ENCODE measurements at regions not wholly inside any gene's neighbourhood (a gene's known extent, or its start where the extent isn't known, plus 50 kb on each side); places are given as distances from the start of the nearest gene placed in this dataset.

- H3K9me3 Mint-ChIP-seq, result peaks cover 19% of the 10 kb centered on the region
- TF ChIP-seq CTCF (IDR thresholded peaks at IDR 0.05), result no peak
- no peaks in the 10 kb centered on the region for H3K4me1 Mint-ChIP-seq (ENCODE audit: low read depth)
- no peaks in the 10 kb centered on the region for H3K36me3 Mint-ChIP-seq (ENCODE audit: low read depth)
- H3K27ac Mint-ChIP-seq, result no peak overlapping the region
- H3K27me3 Mint-ChIP-seq (ENCODE audit: insufficient read depth), result no peaks in the 10 kb centered on the region
- DNase-seq, result no peak
- no peak overlapping the region for H3K4me3 Mint-ChIP-seq
Measured at GRCh38 chr6:19988555-19988954, 151.4 kb downstream of the ID4 start.

GRCh38 chr6:19991176-19991575 lies 154.0 kb downstream of the ID4 start:
- TF ChIP-seq CTCF (IDR thresholded peaks at IDR 0.05), result no peak
- Mint-ChIP-seq H3K27me3 (ENCODE audit: insufficient read depth) (no peaks in the 10 kb centered on the region), H3K27ac (no peak overlapping the region), H3K36me3 (ENCODE audit: low read depth) (no peaks in the 10 kb centered on the region), H3K4me1 (ENCODE audit: low read depth) (no peaks in the 10 kb centered on the region), H3K4me3 (no peak overlapping the region), H3K9me3 (peaks cover 19% of the 10 kb centered on the region)
- DNase-seq, result no peak

- Mint-ChIP-seq H3K27me3 (ENCODE audit: insufficient read depth) (no peaks in the 10 kb centered on the region; the same call in none of the 2 replicates), H3K9me3 (peaks cover 23% of the 10 kb centered on the region), H3K4me3 (no peak overlapping the region), H3K4me1 (ENCODE audit: low read depth) (no peaks in the 10 kb centered on the region), H3K27ac (no peak overlapping the region), H3K36me3 (ENCODE audit: low read depth) (no peaks in the 10 kb centered on the region)
- no peak for DNase-seq
- no peak for TF ChIP-seq CTCF (IDR thresholded peaks at IDR 0.05)
Measured at GRCh38 chr6:19994909-19995308, 157.7 kb downstream of the ID4 start.

- no peak for DNase-seq
- Mint-ChIP-seq H3K9me3 (peaks cover 25% of the 10 kb centered on the region), H3K4me3 (no peak overlapping the region), H3K36me3 (ENCODE audit: low read depth) (no peaks in the 10 kb centered on the region), H3K27me3 (ENCODE audit: insufficient read depth) (no peaks in the 10 kb centered on the region; the same call in none of the 2 replicates), H3K27ac (no peak overlapping the region), H3K4me1 (ENCODE audit: low read depth) (no peaks in the 10 kb centered on the region)
- TF ChIP-seq CTCF (IDR thresholded peaks at IDR 0.05), result no peak
Measured at GRCh38 chr6:19995575-19996257, 158.5 kb downstream of the ID4 start.

GRCh38 chr6:19997104-19997503 lies 159.9 kb downstream of the ID4 start:
- Mint-ChIP-seq H3K4me3 (no peak overlapping the region), H3K27ac (no peak overlapping the region), H3K4me1 (ENCODE audit: low read depth) (no peaks in the 10 kb centered on the region), H3K36me3 (ENCODE audit: low read depth) (no peaks in the 10 kb centered on the region), H3K9me3 (peaks cover 28% of the 10 kb centered on the region), H3K27me3 (ENCODE audit: insufficient read depth) (no peaks in the 10 kb centered on the region; the same call in none of the 2 replicates)
- DNase-seq, result no peak
- no peak for TF ChIP-seq CTCF (IDR thresholded peaks at IDR 0.05)

All from HFFc6 (cell line).